NCI-H774 (cell line): ENCODE measurements at regions not wholly inside any gene's neighbourhood (a gene's known extent, or its start where the extent isn't known, plus 50 kb on each side); places are given as distances from the start of the nearest gene placed in this dataset.
"Not testable (repeated sequence)": the region's sequence is repeated elsewhere in the genome, so short reads cannot be mapped to it uniquely, and the experiment has no call there.

Experiments
- DNase-seq: peaks from one replicate; lab custom pipeline; 2025; lab: John Stamatoyannopoulos, UW

- DNase-seq: no peak
Observed at GRCh38 chr3:18546632-18547031, 121.5 kb upstream of the SATB1 start.

- DNase-seq: no peak
Observed at GRCh38 chr3:18544146-18544545, 119.0 kb upstream of the SATB1 start.

- no peak for DNase-seq
Observed at GRCh38 chr3:18538463-18539230, 113.5 kb upstream of the SATB1 start.

DNA sequence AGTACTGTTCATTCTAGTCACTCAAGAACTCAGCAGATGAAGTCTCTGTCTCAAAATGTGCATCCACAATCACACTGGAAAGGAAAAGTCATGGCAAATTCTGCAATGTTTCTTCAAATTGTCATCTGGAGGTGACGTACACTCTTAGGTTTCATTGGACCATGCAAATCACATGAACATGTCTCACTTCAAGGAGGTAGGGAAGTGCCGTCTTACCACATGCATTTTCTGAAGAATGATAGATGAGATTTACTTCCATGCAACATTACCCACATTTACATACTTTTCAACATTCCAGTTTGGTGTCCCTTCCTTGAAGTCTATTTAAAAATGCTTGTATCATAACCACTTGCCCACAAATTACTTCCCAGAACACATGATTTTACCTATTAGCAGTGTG is 107.9 kb upstream of the SATB1 start:
- DNase-seq: no peak

GRCh38 chr3:18531662-18532061 is 106.5 kb upstream of the SATB1 start:
- no peak for DNase-seq

- DNase-seq: no peak
Observed at GRCh38 chr3:18529631-18530030, 104.5 kb upstream of the SATB1 start.

DNA sequence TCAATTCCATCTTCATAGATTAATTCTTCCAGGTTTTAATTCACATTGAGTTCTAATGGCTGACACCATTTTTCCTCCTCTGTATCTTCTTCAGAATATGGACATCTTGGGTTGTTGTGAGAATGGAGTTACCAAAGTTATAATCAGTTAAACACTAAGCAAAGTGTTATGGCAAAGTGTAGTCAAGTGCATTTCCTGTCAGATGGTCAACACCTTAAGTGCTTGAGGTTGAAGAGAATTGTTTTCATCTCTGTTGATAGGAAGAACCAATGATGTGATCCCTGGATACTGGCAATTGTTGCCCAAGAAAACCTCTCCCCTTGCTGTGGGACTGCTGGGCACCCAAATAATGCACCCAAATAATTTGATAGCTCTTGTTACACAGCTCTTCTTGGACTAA is 102.6 kb upstream of the SATB1 start:
- no peak for DNase-seq

- no peak for DNase-seq
Observed at GRCh38 chr3:18526667-18527066, 101.5 kb upstream of the SATB1 start.

DNA sequence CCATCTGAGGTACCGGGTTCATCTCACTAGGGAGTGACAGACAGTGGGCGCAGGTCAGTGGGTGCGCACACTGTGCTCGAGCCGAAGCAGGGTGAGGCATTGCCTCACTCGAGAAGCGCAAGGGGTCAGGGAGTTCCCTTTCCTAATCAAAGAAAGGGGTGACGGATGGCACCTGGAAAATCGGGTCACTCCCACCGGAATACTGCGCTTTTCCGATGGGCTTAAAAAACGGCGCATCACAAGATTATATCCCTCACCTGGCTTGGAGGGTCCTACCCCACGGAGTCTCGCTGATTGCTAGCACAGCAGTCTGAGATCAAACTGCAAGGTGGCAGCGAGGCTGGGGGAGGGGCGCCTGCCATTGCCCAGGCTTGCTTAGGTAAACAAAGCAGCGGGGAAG is 91.0 kb upstream of the SATB1 start:
- not testable (repeated sequence) for DNase-seq

DNA sequence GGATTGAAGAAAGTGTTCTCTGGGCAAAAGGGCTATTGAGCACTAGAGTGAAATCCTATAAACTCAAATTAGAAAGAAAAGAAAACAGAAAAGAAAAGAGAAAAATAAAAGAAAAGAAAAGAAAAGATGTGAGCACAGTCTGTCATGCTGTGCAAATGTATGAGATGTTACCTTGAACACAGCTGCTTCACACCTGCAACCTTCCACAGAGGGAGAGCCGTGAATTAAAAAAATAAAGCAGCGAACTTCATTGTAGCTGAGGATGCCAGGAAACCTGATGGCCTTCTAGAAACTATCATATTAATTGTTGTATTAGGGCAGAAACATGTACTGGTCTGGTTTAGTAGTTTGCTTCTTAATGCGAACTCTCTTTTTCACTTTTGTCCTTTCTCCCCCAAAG is 88.0 kb upstream of the SATB1 start:
- DNase-seq: no peak

DNA sequence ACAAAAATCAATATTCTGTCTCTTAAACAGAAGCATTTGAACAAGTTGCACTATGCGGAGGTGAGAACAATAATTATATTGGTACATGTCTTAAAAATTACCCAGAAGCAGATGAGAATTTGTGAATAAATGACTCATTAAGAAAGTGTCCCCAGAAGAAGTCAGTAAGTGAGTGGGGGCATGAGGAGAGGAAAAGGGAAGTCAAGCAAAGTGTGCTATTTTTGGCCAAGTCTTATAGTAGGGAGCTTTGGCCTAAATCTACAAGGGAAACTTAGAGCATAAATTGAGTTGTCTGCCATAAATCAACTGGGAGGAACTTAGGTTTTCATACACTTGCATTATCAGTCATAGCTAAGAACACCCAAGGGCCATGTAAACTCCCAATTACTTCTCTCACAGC is 86.9 kb upstream of the SATB1 start:
- DNase-seq: no peak

GRCh38 chr3:18510947-18511346 is 85.8 kb upstream of the SATB1 start:
- DNase-seq: no peak

GRCh38 chr3:18507333-18507732 is 82.2 kb upstream of the SATB1 start:
- no peak for DNase-seq

DNA sequence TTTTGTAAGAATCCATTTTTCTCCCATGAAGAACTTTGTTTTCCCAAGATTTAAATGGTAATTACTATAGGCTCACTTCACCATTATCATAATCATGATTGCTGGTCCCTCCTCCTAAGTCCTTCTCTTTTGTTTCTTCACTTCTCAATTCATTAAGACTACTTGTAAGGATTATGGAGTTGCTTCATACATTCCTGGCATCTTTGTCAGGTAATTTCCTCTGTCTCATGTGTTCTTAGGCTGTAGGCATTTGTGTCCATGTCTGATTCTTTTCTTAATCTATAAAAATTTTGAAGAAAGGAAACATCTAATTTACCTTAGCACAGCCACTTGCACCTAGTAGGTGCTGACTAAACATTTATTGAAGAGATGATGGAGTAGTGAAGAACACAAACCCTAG is 79.9 kb upstream of the SATB1 start:
- DNase-seq: no peak

- DNase-seq: no peak
Observed at GRCh38 chr3:18501679-18502343, 76.7 kb upstream of the SATB1 start.

- no peak for DNase-seq
Observed at GRCh38 chr3:18500322-18500721, 75.2 kb upstream of the SATB1 start.

- DNase-seq: no peak
Observed at GRCh38 chr3:18499301-18499700, 74.2 kb upstream of the SATB1 start.

DNA sequence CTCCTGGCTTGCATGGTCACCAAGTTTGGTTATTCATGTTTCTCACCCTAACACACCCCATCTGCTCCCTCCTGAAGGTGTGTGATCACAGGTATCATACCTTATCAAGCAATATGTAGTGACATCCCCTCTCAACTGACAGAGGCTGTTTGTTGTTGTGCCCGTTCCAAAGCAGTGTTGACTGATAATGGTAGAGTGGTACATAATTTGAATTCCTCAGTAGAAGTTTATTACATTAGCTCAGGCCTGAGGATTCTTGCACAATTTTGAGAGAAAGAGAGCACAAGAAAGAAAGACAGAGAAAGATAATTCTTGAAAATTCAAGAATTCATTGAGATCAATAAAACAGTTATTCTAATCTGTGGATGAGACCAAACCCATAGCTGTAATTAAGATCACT is 69.1 kb upstream of the SATB1 start:
- DNase-seq: no peak

GRCh38 chr3:18489939-18490338 is 64.8 kb upstream of the SATB1 start:
- no peak for DNase-seq

DNA sequence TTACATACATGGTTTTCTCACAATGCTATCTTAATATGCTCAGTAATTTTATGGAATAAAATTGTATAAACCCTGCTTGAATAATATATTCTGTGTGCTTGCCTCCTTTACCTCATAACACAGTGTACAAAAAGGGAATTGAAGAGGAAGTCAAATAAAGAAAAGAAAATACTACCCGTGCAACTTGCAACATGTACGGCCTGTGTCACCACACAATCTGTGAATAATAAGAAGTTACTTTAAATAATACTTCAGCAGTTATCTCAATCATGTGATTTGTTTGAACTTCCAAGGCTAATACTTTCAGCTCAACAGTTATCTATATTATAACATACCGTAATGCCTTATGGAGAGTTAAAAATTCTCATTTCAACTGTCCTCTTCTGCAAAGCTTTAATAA is 58.1 kb upstream of the SATB1 start:
- DNase-seq: no peak

DNA sequence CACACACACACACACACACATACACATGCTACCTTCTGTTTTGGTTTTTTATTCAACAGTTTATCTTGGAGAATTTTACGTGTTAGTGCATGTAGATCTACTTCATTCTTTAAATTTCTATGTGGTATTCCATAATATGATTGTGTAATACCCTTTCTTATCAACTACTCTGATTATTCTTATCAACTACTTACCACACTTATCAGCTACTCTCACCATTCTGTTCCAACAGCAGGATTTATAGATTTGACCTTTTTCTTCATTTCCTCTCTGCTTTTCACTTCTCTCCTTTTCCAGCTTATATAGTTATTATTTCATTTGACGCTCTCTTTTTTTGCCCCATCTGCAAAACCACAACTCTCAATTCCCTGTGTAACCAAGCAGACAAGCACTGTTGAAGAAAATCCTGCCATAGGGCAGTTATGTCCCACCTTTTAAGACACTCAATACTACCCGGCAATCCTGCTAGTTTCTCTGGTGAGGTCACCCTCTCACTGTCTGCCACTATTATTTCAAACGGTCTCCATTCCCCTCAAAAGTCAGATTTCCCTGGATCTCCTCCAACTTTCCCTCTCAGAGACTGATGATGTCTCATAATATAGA is 56.9 kb upstream of the SATB1 start:
- no peak for DNase-seq

DNA sequence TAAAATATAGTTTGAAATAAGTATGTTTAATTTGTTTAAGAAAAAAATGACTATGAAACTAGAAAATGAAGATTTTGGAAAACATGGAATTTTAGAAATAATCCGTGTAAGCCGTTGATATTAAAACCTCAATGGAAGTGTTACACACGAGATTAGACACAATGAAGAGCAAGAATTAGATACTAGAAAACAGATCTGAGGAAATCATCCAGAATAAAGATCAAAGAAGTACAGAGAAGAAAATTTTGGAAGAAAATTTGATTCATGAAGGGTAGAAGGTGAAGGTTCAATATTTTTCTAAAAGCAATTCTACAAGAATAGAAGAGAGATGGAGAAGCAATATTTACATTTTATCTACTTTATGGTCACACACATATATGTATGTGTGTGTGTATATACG is 52.5 kb upstream of the SATB1 start:
- no peak for DNase-seq
